Glutamatergic neuron (in vitro differentiated cells): ENCODE measurements at regions not wholly inside any gene's neighbourhood (a gene's known extent, or its start where the extent isn't known, plus 50 kb on each side); places are given as distances from the start of the nearest gene placed in this dataset.
A peak's percentile ranks its signal among the peaks of the same experiment; 100 is the strongest.

Source experiments
- DNase-seq: peaks from one replicate; pipeline ENCODE4 v3.0.0; 2022
- H3K27ac Mint-ChIP-seq: one replicate; pipeline ENCODE4 v1.8.0; 2020; ENCODE audit warnings: mild to moderate bottlenecking, mixed read lengths, inconsistent platforms; ENCODE audit not compliant: unreplicated experiment
- H3K27me3 Mint-ChIP-seq: one replicate; pipeline ENCODE4 v1.8.0; 2020; ENCODE audit warnings: mild to moderate bottlenecking, moderate library complexity, mixed read lengths, inconsistent platforms; ENCODE audit not compliant: unreplicated experiment
- H3K36me3 Mint-ChIP-seq: one replicate; pipeline ENCODE4 v1.8.0; 2020; ENCODE audit warnings: mild to moderate bottlenecking, mixed read lengths, inconsistent platforms; ENCODE audit not compliant: unreplicated experiment
- H3K4me1 Mint-ChIP-seq: one replicate; pipeline ENCODE4 v1.8.0; 2020; ENCODE audit warnings: mild to moderate bottlenecking, low read depth, mixed read lengths, inconsistent platforms; ENCODE audit not compliant: unreplicated experiment
- H3K4me3 Mint-ChIP-seq: one replicate; pipeline ENCODE4 v1.8.0; 2020; ENCODE audit warnings: mild to moderate bottlenecking, mixed read lengths, inconsistent platforms; ENCODE audit not compliant: unreplicated experiment
- H3K9me3 Mint-ChIP-seq: one replicate; pipeline ENCODE4 v1.8.0; 2020; ENCODE audit warnings: mild to moderate bottlenecking, moderate library complexity, mixed read lengths, inconsistent platforms; ENCODE audit not compliant: unreplicated experiment
- TF ChIP-seq, protein P1 (sequence below): fragments of 200-600 bp; sonication (generic); IDR thresholded peaks from one replicate; pipeline ENCODE4 v1.5.0; 2021; ENCODE audit not compliant: partially characterized antibody, unreplicated experiment

DNA sequence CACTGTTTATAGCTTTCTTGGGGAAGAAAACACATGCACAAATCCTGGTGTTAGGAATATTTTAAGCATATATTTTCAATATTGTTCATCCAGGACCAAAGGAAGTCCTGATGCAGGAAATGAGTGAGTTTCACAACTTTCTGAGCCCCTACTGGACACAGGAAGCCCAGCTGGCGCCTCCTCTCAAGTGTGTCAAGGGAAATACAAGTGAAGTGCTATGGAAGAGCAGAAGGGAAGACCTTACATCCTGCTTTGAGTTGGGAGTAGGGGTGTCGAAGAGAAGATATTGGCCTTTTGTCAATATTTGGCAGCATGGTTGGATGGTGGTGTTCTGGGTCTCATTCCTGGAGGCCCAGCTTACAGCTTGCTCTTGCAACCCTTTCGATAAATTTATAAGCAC, 66.1 kb upstream of the ZDHHC17 start:
- H3K36me3 Mint-ChIP-seq, result no peaks in the 10 kb centered on the region
- H3K4me1 Mint-ChIP-seq, result peaks cover 28% of the 10 kb centered on the region
- no peak overlapping the region for H3K4me3 Mint-ChIP-seq
- H3K27ac Mint-ChIP-seq, result peak overlapping the region; percentile 28
- H3K27me3 Mint-ChIP-seq, result no peaks in the 10 kb centered on the region
- DNase-seq, result no peak
- TF ChIP-seq, protein P1, sequence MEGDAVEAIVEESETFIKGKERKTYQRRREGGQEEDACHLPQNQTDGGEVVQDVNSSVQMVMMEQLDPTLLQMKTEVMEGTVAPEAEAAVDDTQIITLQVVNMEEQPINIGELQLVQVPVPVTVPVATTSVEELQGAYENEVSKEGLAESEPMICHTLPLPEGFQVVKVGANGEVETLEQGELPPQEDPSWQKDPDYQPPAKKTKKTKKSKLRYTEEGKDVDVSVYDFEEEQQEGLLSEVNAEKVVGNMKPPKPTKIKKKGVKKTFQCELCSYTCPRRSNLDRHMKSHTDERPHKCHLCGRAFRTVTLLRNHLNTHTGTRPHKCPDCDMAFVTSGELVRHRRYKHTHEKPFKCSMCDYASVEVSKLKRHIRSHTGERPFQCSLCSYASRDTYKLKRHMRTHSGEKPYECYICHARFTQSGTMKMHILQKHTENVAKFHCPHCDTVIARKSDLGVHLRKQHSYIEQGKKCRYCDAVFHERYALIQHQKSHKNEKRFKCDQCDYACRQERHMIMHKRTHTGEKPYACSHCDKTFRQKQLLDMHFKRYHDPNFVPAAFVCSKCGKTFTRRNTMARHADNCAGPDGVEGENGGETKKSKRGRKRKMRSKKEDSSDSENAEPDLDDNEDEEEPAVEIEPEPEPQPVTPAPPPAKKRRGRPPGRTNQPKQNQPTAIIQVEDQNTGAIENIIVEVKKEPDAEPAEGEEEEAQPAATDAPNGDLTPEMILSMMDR, result no peak
- peaks cover 1% of the 10 kb centered on the region for H3K9me3 Mint-ChIP-seq

DNA sequence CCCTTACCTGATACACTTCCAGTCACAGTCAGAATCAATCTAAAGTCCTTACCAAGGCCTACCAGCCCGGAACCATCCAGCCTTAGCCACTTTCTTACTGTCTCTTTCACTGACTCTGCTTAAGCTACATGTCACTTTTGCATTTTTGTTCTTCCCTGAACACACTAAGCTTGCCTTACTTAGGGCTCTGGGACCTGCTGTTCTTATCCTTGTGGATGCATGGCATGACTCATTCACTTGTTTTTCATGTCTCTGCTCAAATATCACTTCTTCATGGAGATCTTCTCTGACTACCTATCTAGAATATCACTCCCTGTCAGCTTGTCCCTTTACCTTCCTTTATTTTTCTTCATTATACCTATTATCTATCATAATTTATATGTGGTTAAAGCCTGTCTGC, 65.6 kb upstream of the ZDHHC17 start:
- Mint-ChIP-seq H3K27ac (no peak overlapping the region), H3K4me1 (peaks cover 28% of the 10 kb centered on the region), H3K4me3 (no peak overlapping the region), H3K27me3 (no peaks in the 10 kb centered on the region), H3K36me3 (no peaks in the 10 kb centered on the region), H3K9me3 (peaks cover 1% of the 10 kb centered on the region)
- no peak for DNase-seq
- TF ChIP-seq, protein P1, result no peak

DNA sequence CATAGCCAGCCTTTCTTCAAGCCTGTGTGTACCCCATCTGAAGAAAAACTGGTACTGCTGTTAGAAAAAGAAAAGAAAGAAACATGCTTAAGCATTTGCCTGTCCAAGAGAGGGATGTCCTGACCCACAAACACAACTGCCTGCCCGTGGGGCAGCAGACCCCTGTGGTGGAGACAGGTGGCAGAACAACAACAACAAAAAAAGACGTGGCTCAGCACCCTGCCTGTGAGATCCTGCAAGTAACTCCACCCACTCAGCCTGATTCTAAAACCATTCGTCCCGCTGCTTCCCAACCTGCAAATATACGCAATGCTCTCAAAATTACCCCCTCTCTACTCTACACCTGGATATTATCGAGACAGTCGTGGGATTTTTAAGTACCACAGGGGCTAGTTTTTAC, 64.9 kb upstream of the ZDHHC17 start:
- Mint-ChIP-seq H3K27me3 (no peaks in the 10 kb centered on the region), H3K9me3 (peaks cover 1% of the 10 kb centered on the region), H3K4me1 (peaks cover 31% of the 10 kb centered on the region), H3K27ac (no peak overlapping the region), H3K4me3 (no peak overlapping the region), H3K36me3 (no peaks in the 10 kb centered on the region)
- no peak for DNase-seq
- TF ChIP-seq, protein P1, result no peak

DNA sequence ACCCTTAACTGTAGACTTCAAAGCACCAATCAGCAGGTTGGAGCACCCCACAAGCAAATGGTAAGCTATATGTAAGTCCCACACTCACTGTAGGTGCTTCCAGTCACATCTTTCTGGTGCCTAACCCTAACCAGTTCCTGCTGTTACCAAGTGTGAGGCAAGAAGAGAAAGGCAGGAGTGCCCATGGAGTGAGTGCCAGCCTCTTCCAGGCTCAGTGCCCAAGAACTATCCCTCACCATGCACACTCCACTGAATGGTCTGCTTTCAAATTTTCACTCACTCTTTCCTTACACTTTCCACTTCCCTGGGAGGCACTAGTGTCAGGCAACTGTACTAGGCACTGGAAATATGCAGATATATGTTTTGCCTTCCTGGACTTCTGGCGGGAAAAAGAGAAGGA, 62.2 kb upstream of the ZDHHC17 start:
- no peak overlapping the region for H3K4me3 Mint-ChIP-seq
- TF ChIP-seq, protein P1, result no peak
- H3K27me3 Mint-ChIP-seq, result no peaks in the 10 kb centered on the region
- DNase-seq, result no peak
- no peak overlapping the region for H3K27ac Mint-ChIP-seq
- H3K9me3 Mint-ChIP-seq, result peaks cover 1% of the 10 kb centered on the region
- peaks cover 21% of the 10 kb centered on the region for H3K4me1 Mint-ChIP-seq
- no peaks in the 10 kb centered on the region for H3K36me3 Mint-ChIP-seq

DNA sequence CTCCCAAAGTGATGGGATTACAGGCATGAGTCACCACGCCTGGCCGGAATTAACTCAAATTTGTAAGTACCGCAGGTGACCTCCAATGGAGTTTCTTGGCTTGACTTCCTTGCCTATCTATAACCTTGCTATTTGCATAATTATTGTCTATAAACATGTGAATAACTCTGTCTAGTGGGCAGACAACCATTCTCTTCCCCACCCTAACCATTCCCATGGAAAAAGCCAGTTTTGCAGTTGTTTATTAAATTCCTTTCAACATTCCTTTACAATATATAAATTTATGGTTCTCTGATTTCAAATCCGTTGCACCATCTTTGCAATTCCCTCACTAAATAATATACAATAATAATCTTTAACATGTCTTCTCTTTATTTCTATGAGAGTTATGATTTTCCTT, 61.0 kb upstream of the ZDHHC17 start:
- no peak for DNase-seq

More for the DNA sequence above, 61.0 kb upstream of the ZDHHC17 start:
- Mint-ChIP-seq H3K27ac (no peak overlapping the region), H3K4me1 (peaks cover 11% of the 10 kb centered on the region), H3K9me3 (no peaks in the 10 kb centered on the region), H3K27me3 (no peaks in the 10 kb centered on the region), H3K36me3 (no peaks in the 10 kb centered on the region), H3K4me3 (no peak overlapping the region)
- TF ChIP-seq, protein P1, result no peak
